ENCODE measurements at regions not wholly inside any gene's neighbourhood (a gene's known extent, or its start where the extent isn't known, plus 50 kb on each side); places are given as distances from the start of the nearest gene placed in this dataset.

DNA sequence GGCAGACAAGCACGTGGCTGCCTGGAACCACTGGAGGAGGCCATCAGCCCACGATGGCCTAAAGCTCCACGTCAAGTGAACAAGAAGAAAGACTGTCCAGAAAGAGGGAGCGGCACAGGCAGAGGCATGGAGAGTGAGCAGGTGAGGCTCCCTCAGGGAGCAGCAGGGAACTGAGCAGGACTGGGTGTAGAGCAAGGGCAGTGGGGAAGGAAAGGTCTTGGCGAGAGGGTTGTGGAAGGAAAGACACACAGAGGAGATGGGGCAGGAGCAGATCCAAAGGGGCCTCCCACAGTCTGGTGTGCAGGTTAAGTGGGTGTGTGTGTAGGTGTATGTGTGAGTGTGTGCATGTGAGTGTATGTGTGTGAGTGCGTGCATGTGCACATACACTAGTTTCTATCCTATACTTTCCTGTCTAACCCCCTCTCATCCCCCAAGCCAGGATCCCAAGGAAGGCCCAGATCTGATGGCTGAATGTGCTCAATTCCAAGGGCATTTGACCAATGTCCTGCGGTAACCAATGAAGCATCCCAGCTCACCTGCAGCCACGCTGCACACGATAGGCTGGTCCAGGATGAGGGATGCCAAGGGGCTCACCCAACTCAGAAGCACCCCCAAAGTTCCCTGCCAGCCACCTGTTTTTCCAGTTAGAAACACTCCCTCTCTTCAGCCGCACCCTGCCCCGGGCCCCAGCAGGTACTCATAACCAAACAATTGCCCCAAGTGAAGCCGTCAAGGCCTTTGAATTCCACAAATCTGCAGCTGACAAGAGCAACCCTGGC lies 262.5 kb upstream of the RAB6C start:
- H4K20me1 ChIP-seq (ENCODE audit: insufficient read depth) = no peaks in the 10 kb centered on the region
- no peak overlapping the region for H3K4me2 ChIP-seq
- H2AFZ ChIP-seq (ENCODE audit: low read depth) = no peak overlapping the region
- no peak overlapping the region for H3K4me3 ChIP-seq (IDR thresholded peaks at IDR 0.05; ENCODE audit: insufficient read depth, low read depth, low read length)
- no peaks in the 10 kb centered on the region for H3K4me1 ChIP-seq (ENCODE audit: low read depth, poor library complexity, severe bottlenecking)
- no peaks in the 10 kb centered on the region for H3K27me3 ChIP-seq (ENCODE audit: insufficient read depth, low read depth)
- TF ChIP-seq, protein P1, sequence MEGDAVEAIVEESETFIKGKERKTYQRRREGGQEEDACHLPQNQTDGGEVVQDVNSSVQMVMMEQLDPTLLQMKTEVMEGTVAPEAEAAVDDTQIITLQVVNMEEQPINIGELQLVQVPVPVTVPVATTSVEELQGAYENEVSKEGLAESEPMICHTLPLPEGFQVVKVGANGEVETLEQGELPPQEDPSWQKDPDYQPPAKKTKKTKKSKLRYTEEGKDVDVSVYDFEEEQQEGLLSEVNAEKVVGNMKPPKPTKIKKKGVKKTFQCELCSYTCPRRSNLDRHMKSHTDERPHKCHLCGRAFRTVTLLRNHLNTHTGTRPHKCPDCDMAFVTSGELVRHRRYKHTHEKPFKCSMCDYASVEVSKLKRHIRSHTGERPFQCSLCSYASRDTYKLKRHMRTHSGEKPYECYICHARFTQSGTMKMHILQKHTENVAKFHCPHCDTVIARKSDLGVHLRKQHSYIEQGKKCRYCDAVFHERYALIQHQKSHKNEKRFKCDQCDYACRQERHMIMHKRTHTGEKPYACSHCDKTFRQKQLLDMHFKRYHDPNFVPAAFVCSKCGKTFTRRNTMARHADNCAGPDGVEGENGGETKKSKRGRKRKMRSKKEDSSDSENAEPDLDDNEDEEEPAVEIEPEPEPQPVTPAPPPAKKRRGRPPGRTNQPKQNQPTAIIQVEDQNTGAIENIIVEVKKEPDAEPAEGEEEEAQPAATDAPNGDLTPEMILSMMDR (conservative IDR thresholded peaks at IDR 0.05; ENCODE audit: low read depth, low read length) = no peak
- H3K36me3 ChIP-seq (ENCODE audit: insufficient read depth) = no peaks in the 10 kb centered on the region
- no peak overlapping the region for H3K27ac ChIP-seq
- H3K9ac ChIP-seq = no peak overlapping the region
- no peaks in the 10 kb centered on the region for H3K79me2 ChIP-seq (ENCODE audit: insufficient read depth, low read depth)

DNA sequence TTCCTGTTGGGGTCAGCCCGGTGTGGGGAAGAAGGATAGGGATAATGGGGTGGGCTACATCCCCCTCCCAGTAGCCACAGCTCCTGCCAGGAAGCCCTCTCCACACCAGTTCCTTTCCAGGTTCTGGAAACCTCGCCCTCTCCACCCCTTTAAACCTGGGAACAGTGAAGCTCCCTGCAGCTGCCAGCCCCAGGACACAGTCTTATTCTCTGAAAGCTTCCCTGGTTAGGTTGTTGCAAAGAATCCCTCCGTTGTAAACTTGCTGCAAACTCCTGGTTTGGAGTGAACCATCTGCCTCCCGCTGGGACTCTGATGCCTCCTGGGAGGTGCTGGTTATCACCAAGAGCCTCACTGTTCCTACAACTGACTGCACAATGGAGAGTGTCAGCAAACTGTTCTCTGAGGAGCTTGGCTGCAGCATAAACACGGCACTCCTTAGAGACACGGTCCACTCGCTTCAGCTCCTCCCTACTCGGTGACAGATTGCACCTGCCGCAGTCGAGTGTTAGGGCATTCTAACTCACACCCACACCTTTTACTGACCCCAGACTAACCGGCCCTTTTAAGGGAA lies 261.8 kb upstream of the RAB6C start:
- H4K20me1 ChIP-seq (ENCODE audit: insufficient read depth) = no peaks in the 10 kb centered on the region
- H3K4me3 ChIP-seq (IDR thresholded peaks at IDR 0.05; ENCODE audit: insufficient read depth, low read depth, low read length) = no peak overlapping the region
- no peaks in the 10 kb centered on the region for H3K36me3 ChIP-seq (ENCODE audit: insufficient read depth)
- no peaks in the 10 kb centered on the region for H3K4me1 ChIP-seq (ENCODE audit: low read depth, poor library complexity, severe bottlenecking)
- no peak overlapping the region for H3K4me2 ChIP-seq
- no peak overlapping the region for H3K9ac ChIP-seq
- TF ChIP-seq, protein P1 (conservative IDR thresholded peaks at IDR 0.05; ENCODE audit: low read depth, low read length) = no peak
- no peak overlapping the region for H3K27ac ChIP-seq
- no peaks in the 10 kb centered on the region for H3K27me3 ChIP-seq (ENCODE audit: insufficient read depth, low read depth)
- H3K79me2 ChIP-seq (ENCODE audit: insufficient read depth, low read depth) = no peaks in the 10 kb centered on the region
- no peak overlapping the region for H2AFZ ChIP-seq (ENCODE audit: low read depth)

DNA sequence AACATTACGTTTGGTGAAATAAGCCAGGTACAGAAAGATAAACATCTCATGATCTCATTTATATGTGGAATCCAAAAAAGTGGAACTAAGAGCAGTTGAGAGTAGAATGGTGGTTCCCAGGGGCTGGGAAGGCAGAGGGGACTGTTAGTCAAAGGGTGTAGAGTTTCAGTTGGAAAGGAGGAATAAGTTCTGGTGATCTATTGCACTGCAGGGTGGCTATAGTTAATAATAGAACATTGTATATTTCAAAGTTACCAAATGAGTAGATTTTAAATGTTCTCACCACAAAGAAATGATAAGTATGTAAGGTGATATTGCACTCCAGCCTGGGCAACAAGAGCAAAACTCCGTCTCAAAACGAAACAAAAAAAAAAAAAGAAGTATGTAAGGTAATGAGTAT lies 260.1 kb upstream of the RAB6C start:
- no peak overlapping the region for H3K27ac ChIP-seq
- H3K4me2 ChIP-seq = no peak overlapping the region
- no peak overlapping the region for H2AFZ ChIP-seq (ENCODE audit: low read depth)
- H4K20me1 ChIP-seq (ENCODE audit: insufficient read depth) = no peaks in the 10 kb centered on the region
- H3K4me3 ChIP-seq (IDR thresholded peaks at IDR 0.05; ENCODE audit: insufficient read depth, low read depth, low read length) = no peak overlapping the region
- TF ChIP-seq, protein P1 (conservative IDR thresholded peaks at IDR 0.05; ENCODE audit: low read depth, low read length) = no peak
- H3K4me1 ChIP-seq (ENCODE audit: low read depth, poor library complexity, severe bottlenecking) = no peaks in the 10 kb centered on the region
- H3K9ac ChIP-seq = no peak overlapping the region
- H3K36me3 ChIP-seq (ENCODE audit: insufficient read depth) = no peaks in the 10 kb centered on the region
- H3K79me2 ChIP-seq (ENCODE audit: insufficient read depth, low read depth) = no peaks in the 10 kb centered on the region
- H3K27me3 ChIP-seq (ENCODE audit: insufficient read depth, low read depth) = no peaks in the 10 kb centered on the region

DNA sequence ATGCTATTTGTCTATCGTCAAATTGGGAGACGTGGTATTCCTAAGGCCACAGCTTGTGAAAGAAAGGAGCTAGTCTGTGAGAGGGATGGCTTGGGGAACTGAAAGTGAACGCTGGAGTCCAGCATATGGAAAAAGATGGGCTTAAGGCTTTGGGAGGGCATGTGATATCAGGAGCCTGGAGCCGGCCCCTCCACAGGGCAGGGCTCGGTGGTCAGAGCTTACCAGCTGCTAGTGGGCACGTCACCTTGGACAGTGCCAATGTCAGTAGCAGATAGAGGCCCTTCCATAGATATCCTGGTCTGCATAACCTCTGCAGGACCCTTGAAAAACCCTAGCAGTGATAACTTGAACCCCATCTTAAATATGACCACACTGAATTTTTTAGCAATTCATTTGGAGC lies 259.1 kb upstream of the RAB6C start:
- TF ChIP-seq, protein P1 (conservative IDR thresholded peaks at IDR 0.05; ENCODE audit: low read depth, low read length) = no peak
- Histone ChIP-seq H3K36me3 (ENCODE audit: insufficient read depth) (no peaks in the 10 kb centered on the region), H2AFZ (ENCODE audit: low read depth) (no peak overlapping the region), H3K79me2 (ENCODE audit: insufficient read depth, low read depth) (no peaks in the 10 kb centered on the region), H3K9ac (no peak overlapping the region), H3K4me2 (no peak overlapping the region), H3K4me1 (ENCODE audit: low read depth, poor library complexity, severe bottlenecking) (no peaks in the 10 kb centered on the region), H3K27me3 (ENCODE audit: insufficient read depth, low read depth) (no peaks in the 10 kb centered on the region), H3K4me3 (IDR thresholded peaks at IDR 0.05; ENCODE audit: insufficient read depth, low read depth, low read length) (no peak overlapping the region), H4K20me1 (ENCODE audit: insufficient read depth) (no peaks in the 10 kb centered on the region), H3K27ac (no peak overlapping the region)

Data from KMS-11 (cell line).